SK-N-SH (cell line): ENCODE measurements at regions not wholly inside any gene's neighbourhood (a gene's known extent, or its start where the extent isn't known, plus 50 kb on each side); places are given as distances from the start of the nearest gene placed in this dataset.

Source experiments
- CTCF ChIA-PET: fragments of 300-600, 350-600 bp; formaldehyde crosslinking; extraction: SDS; loops from one replicate; lab custom pipeline; 2021; lab: Yijun Ruan, JAX
- POLR2A ChIA-PET: fragments of 350-600 bp; sonication (Branson Sonifier 250); formaldehyde crosslinking; extraction: SDS; loops from one replicate; lab custom pipeline; 2020; ENCODE audit warnings: antibody characterized with exemption, inconsistent platforms; lab: Yijun Ruan, JAX
- DNase-seq: peaks from one replicate; pipeline ENCODE4 v3.0.0; 2012
- H2AFZ ChIP-seq: fragments of 200-600 bp; sonication (generic); 2 replicates; pipeline ENCODE4 v1.8.1; 2016; ENCODE audit warnings: antibody characterized with exemption, mild to moderate bottlenecking, low read depth
- H3F3A ChIP-seq: fragments of 200-600 bp; sonication (generic); replicated peaks from 2 replicates; pipeline ENCODE3; 2016; ENCODE audit warnings: antibody characterized with exemption, mild to moderate bottlenecking; ENCODE audit not compliant: insufficient read depth
- H3K27ac ChIP-seq, 2 experiments: fragments of 200-500 bp in 1 of 2; fragments of 200-600 bp in 1 of 2; sonication (Bioruptor generic) in 1 of 2; sonication (generic), shearing (Covaris generic) in 1 of 2; 2 replicates each; pipeline versions ENCODE4 v1.5.1 to v1.6.1; 2014 to 2016; ENCODE audit warnings: low read depth in 2 of 2, inconsistent platforms in 1 of 2, low read length in 1 of 2, mild to moderate bottlenecking in 1 of 2, mixed read lengths in 1 of 2
- H3K27me3 ChIP-seq: fragments of 200-600 bp; sonication (generic), shearing (Covaris generic); 2 replicates; pipeline ENCODE4 v1.6.1; 2016; ENCODE audit warnings: mixed run types; ENCODE audit not compliant: insufficient read depth
- H3K36me3 ChIP-seq, 2 experiments: fragments of 200-500 bp in 1 of 2; fragments of 200-600 bp in 1 of 2; sonication (Bioruptor generic) in 1 of 2; sonication (generic) in 1 of 2; replicated peaks in 1 of 2; 2 replicates each; pipeline versions ENCODE3 to v1.5.1; 2014 to 2016; ENCODE audit warnings: low read length in 1 of 2, mild to moderate bottlenecking in 1 of 2; ENCODE audit not compliant: insufficient read depth in 2 of 2, control insufficient read depth in 1 of 2
- H3K4me1 ChIP-seq, 2 experiments: fragments of 200-500 bp in 1 of 2; fragments of 200-600 bp in 1 of 2; sonication (Bioruptor generic) in 1 of 2; sonication (generic), shearing (Covaris generic) in 1 of 2; 2 replicates each; pipeline versions ENCODE4 v1.5.1 to v1.6.1; 2014 to 2016; ENCODE audit warnings: low read depth in 1 of 2, low read length in 1 of 2, mixed run types in 1 of 2; ENCODE audit not compliant: insufficient read depth in 2 of 2, control insufficient read depth in 1 of 2
- H3K4me2 ChIP-seq: fragments of 200-600 bp; sonication (generic), shearing (Covaris generic); 2 replicates; pipeline ENCODE4 v1.6.1; 2017; ENCODE audit warnings: mixed run types
- H3K4me3 ChIP-seq, 2 experiments: fragments of 200-500 bp in 1 of 2; fragments of 200-600 bp in 1 of 2; sonication (Bioruptor generic) in 1 of 2; sonication (generic), shearing (Covaris generic) in 1 of 2; 2 replicates each; pipeline versions ENCODE4 v1.5.1 to v1.8.1; 2014 to 2016; ENCODE audit warnings: low read depth in 2 of 2, inconsistent platforms in 1 of 2, low read length in 1 of 2, mild to moderate bottlenecking in 1 of 2, mixed read lengths in 1 of 2, moderate library complexity in 1 of 2
- H3K79me2 ChIP-seq: fragments of 200-600 bp; sonication (generic); 2 replicates; pipeline ENCODE4 v1.8.1; 2017; ENCODE audit warnings: mild to moderate bottlenecking; ENCODE audit not compliant: insufficient read depth
- H3K9ac ChIP-seq: fragments of 200-600 bp; sonication (generic); 2 replicates; pipeline ENCODE4 v1.6.1; 2017; ENCODE audit warnings: mixed run types
- H3K9me2 ChIP-seq: fragments of 200-600 bp; sonication (generic); 2 replicates; pipeline ENCODE4 v1.6.1; 2017; ENCODE audit warnings: mixed run types
- H3K9me3 ChIP-seq: fragments of 200-600 bp; sonication (generic); 2 replicates; pipeline ENCODE4 v1.6.1; 2017; ENCODE audit warnings: mixed run types, mild to moderate bottlenecking, moderate library complexity
- H4K20me1 ChIP-seq: fragments of 200-600 bp; sonication (generic); 2 replicates; pipeline ENCODE4 v1.6.1; 2017; ENCODE audit warnings: mild to moderate bottlenecking, mixed run types; ENCODE audit not compliant: insufficient read depth
- EZH2phosphoT487 ChIP-seq: fragments of 200-600 bp; sonication (generic); IDR thresholded peaks from 2 replicates; pipeline ENCODE4 v1.6.1; 2017; ENCODE audit warnings: low read depth, mixed run types, mild to moderate bottlenecking, antibody characterized with exemption, moderate library complexity, borderline replicate concordance
- FOSL2 ChIP-seq: IDR thresholded peaks from 2 replicates; pipeline ENCODE4 v1.4.0; 2012; ENCODE audit warnings: low read depth, mild to moderate bottlenecking, moderate library complexity, borderline replicate concordance
- FOXM1 ChIP-seq: IDR thresholded peaks from 2 replicates; pipeline ENCODE4 v1.4.0; 2012; ENCODE audit warnings: low read depth, mild to moderate bottlenecking
- GABPA ChIP-seq: IDR thresholded peaks from 2 replicates; pipeline ENCODE4 v1.4.0; 2012; ENCODE audit warnings: low read depth, mild to moderate bottlenecking
- GATA2 ChIP-seq: sonication (generic); formaldehyde crosslinking; IDR thresholded peaks from 2 replicates; pipeline ENCODE4 v1.5.0; 2020; ENCODE audit warnings: mild to moderate bottlenecking, missing genetic modification reagents
- MEF2A ChIP-seq: IDR thresholded peaks from 2 replicates; pipeline ENCODE4 v1.4.0; 2012; ENCODE audit warnings: low read depth, borderline replicate concordance
- NRF1 ChIP-seq: IDR thresholded peaks from 2 replicates; pipeline ENCODE4 v1.6.1; 2012; ENCODE audit warnings: low read depth, mild to moderate bottlenecking, low read length
- POLR2AphosphoS5 ChIP-seq: IDR thresholded peaks from 2 replicates; pipeline ENCODE4 v1.6.1; 2012; ENCODE audit warnings: low read depth, low read length
- RAD21 ChIP-seq: IDR thresholded peaks from 2 replicates; pipeline ENCODE4 v1.6.1; 2012; ENCODE audit warnings: mild to moderate bottlenecking, low read length
- RCOR1 ChIP-seq: fragments of 150-350 bp; IDR thresholded peaks from 2 replicates; pipeline ENCODE4 v1.6.1; 2017; ENCODE audit warnings: antibody characterized with exemption, low read length
- RFX5 ChIP-seq: IDR thresholded peaks from 2 replicates; pipeline ENCODE4 v1.6.1; 2012; ENCODE audit warnings: mild to moderate bottlenecking, improper control_type of control experiment, low read length
- SIN3A ChIP-seq: IDR thresholded peaks from 2 replicates; pipeline ENCODE4 v1.6.1; 2012; ENCODE audit warnings: low read depth, mild to moderate bottlenecking, low read length, moderate library complexity, borderline replicate concordance
- SMC3 ChIP-seq: IDR thresholded peaks from 2 replicates; pipeline ENCODE4 v1.6.1; 2012; ENCODE audit warnings: low read depth, low read length, improper control_type of control experiment
- TCF12 ChIP-seq: IDR thresholded peaks from 2 replicates; pipeline ENCODE4 v1.4.0; 2012
- WGBS: methylation state at CpG from one replicate; pipeline ENCODE4 v1.1.6; 2017; ENCODE audit warnings: low lambda C conversion rate; 5-methylcytosine and 5-hydroxymethylcytosine counted together
- TF ChIP-seq, protein P1 (sequence below): fragments of 200-600 bp; sonication (generic); IDR thresholded peaks from 2 replicates; pipeline ENCODE4 v1.6.1; 2017; ENCODE audit warnings: antibody characterized with exemption, mild to moderate bottlenecking, moderate library complexity
- TF ChIP-seq, protein P2 (sequence below): IDR thresholded peaks from 2 replicates; pipeline ENCODE4 v1.4.0; 2012; ENCODE audit warnings: low read depth, borderline replicate concordance
- TF ChIP-seq, protein P3 (sequence below): IDR thresholded peaks from 2 replicates; pipeline ENCODE4 v1.6.1; 2012; ENCODE audit warnings: mild to moderate bottlenecking, low read depth, low read length, moderate library complexity
- TF ChIP-seq, protein P4 (sequence below): fragments of 150-350 bp; IDR thresholded peaks from 2 replicates; pipeline ENCODE4 v1.6.1; 2017; ENCODE audit warnings: antibody characterized with exemption, low read length, low read depth, borderline replicate concordance

DNA sequence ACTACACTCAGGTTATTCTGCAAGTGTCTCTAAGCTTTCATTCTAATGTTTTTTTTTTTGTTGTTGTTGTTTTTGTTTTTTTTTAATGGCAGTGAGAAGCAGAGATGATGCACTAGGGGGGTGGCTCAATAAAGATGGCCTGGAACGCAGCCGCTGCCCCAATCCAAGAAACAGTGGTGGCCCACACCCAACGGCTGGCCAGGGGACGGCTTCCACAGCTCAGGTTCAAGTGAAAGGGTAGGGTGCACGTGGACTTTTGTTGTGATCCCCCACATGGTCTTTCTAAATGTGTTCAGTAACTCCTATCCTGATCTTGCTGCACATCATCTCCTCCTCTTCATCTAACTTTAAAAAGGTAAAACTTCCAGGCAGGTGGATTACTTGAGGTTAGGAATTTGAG lies 190.1 kb downstream of the NDUFA10 start:
- POLR2A ChIA-PET, result no interaction called here
- CTCF ChIA-PET, result no interaction called here
- Histone ChIP-seq H3K27ac (no peak overlapping the region), H3K36me3 (no peaks in the 10 kb centered on the region), H4K20me1 (no peaks in the 10 kb centered on the region), H3K9me2 (no peaks in the 10 kb centered on the region), H3K4me2 (no peak overlapping the region), H3K9ac (no peak overlapping the region), H3F3A (no peaks in the 10 kb centered on the region), H3K4me3 (no peak overlapping the region), H3K27me3 (no peaks in the 10 kb centered on the region), H3K9me3 (no peaks in the 10 kb centered on the region), H2AFZ (no peak overlapping the region), H3K4me1 (peaks cover 0 to 15% of the 10 kb centered on the region in 2 experiments; a peak in 1 of 4 replicates), H3K79me2 (no peaks in the 10 kb centered on the region)
- WGBS, result 36% methylated on average over 5 of the region's 5 CpGs
- peak; percentile 1 for DNase-seq
- TF ChIP-seq RAD21 (no peak), FOSL2 (no peak), MEF2A (no peak), RFX5 (no peak)
- TF ChIP-seq, protein P1, sequence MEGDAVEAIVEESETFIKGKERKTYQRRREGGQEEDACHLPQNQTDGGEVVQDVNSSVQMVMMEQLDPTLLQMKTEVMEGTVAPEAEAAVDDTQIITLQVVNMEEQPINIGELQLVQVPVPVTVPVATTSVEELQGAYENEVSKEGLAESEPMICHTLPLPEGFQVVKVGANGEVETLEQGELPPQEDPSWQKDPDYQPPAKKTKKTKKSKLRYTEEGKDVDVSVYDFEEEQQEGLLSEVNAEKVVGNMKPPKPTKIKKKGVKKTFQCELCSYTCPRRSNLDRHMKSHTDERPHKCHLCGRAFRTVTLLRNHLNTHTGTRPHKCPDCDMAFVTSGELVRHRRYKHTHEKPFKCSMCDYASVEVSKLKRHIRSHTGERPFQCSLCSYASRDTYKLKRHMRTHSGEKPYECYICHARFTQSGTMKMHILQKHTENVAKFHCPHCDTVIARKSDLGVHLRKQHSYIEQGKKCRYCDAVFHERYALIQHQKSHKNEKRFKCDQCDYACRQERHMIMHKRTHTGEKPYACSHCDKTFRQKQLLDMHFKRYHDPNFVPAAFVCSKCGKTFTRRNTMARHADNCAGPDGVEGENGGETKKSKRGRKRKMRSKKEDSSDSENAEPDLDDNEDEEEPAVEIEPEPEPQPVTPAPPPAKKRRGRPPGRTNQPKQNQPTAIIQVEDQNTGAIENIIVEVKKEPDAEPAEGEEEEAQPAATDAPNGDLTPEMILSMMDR, result no peak
- TF ChIP-seq, all 33 proteins: peak for 0

DNA sequence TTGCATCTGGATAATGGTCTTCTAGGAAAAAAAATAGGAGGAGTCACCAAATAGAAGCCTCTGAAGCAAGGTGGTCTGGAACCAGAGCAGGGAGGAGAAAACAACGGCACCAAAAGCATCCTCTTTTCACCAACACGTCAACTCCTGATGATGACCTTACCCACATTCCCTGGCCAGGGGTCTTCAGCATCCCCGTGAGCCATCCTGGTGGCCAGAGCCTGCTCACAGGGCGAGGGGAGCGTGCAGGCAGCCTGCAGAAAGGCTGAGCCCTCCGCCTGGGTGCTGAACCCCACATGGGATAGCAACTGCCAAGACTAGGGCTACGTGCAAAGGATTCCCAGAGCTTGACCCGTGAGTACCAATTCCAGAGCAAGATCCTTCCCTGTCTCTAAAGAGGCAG lies 191.0 kb downstream of the NDUFA10 start:
- ChIA-PET CTCF (no interaction called here), POLR2A (no interaction called here)
- Histone ChIP-seq H3K36me3 (no peaks in the 10 kb centered on the region), H2AFZ (no peak overlapping the region), H3F3A (no peaks in the 10 kb centered on the region), H3K79me2 (no peaks in the 10 kb centered on the region), H3K4me3 (no peak overlapping the region), H3K9me3 (no peaks in the 10 kb centered on the region), H3K9ac (no peak overlapping the region), H3K4me2 (no peak overlapping the region), H3K27me3 (no peaks in the 10 kb centered on the region), H3K27ac (no peak overlapping the region), H3K9me2 (no peaks in the 10 kb centered on the region), H3K4me1 (peaks cover 0 to 16% of the 10 kb centered on the region in 2 experiments; a peak in 1 of 4 replicates), H4K20me1 (no peaks in the 10 kb centered on the region)
- peak; percentile 2 for DNase-seq
- 66% methylated on average over 2 of the region's 8 CpGs for WGBS
- TF ChIP-seq RCOR1, result no peak
- TF ChIP-seq SMC3, result no peak
- no peak for TF ChIP-seq SIN3A
- no peak for TF ChIP-seq TCF12
- TF ChIP-seq, protein P2, sequence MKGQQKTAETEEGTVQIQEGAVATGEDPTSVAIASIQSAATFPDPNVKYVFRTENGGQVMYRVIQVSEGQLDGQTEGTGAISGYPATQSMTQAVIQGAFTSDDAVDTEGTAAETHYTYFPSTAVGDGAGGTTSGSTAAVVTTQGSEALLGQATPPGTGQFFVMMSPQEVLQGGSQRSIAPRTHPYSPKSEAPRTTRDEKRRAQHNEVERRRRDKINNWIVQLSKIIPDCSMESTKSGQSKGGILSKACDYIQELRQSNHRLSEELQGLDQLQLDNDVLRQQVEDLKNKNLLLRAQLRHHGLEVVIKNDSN, result no peak
- no peak for TF ChIP-seq FOXM1
- no peak for TF ChIP-seq POLR2AphosphoS5
- TF ChIP-seq, protein P3, sequence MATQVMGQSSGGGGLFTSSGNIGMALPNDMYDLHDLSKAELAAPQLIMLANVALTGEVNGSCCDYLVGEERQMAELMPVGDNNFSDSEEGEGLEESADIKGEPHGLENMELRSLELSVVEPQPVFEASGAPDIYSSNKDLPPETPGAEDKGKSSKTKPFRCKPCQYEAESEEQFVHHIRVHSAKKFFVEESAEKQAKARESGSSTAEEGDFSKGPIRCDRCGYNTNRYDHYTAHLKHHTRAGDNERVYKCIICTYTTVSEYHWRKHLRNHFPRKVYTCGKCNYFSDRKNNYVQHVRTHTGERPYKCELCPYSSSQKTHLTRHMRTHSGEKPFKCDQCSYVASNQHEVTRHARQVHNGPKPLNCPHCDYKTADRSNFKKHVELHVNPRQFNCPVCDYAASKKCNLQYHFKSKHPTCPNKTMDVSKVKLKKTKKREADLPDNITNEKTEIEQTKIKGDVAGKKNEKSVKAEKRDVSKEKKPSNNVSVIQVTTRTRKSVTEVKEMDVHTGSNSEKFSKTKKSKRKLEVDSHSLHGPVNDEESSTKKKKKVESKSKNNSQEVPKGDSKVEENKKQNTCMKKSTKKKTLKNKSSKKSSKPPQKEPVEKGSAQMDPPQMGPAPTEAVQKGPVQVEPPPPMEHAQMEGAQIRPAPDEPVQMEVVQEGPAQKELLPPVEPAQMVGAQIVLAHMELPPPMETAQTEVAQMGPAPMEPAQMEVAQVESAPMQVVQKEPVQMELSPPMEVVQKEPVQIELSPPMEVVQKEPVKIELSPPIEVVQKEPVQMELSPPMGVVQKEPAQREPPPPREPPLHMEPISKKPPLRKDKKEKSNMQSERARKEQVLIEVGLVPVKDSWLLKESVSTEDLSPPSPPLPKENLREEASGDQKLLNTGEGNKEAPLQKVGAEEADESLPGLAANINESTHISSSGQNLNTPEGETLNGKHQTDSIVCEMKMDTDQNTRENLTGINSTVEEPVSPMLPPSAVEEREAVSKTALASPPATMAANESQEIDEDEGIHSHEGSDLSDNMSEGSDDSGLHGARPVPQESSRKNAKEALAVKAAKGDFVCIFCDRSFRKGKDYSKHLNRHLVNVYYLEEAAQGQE, result no peak
- TF ChIP-seq NRF1, result no peak
- no peak for TF ChIP-seq RFX5
- no peak for TF ChIP-seq GABPA
- TF ChIP-seq, protein P4, sequence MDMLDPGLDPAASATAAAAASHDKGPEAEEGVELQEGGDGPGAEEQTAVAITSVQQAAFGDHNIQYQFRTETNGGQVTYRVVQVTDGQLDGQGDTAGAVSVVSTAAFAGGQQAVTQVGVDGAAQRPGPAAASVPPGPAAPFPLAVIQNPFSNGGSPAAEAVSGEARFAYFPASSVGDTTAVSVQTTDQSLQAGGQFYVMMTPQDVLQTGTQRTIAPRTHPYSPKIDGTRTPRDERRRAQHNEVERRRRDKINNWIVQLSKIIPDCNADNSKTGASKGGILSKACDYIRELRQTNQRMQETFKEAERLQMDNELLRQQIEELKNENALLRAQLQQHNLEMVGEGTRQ, result no peak
- TF ChIP-seq RAD21, result no peak
- no peak for TF ChIP-seq GATA2 (CRISPR knock-in tag)
- TF ChIP-seq EZH2phosphoT487, result no peak
